ENCODE measurements at regions not wholly inside any gene's neighbourhood (a gene's known extent, or its start where the extent isn't known, plus 50 kb on each side); places are given as distances from the start of the nearest gene placed in this dataset.

- Histone ChIP-seq H3K36me3 (ENCODE audit: control insufficient read depth in 2 of 2, insufficient read depth in 2 of 2, low read length in 2 of 2) (no peaks in the 10 kb centered on the region), H3K27me3 (ENCODE audit: control insufficient read depth in 1 of 2, insufficient read depth in 2 of 2, low read length in 2 of 2) (no peaks in the 10 kb centered on the region), H3K9ac (ENCODE audit: low read length in 2 of 2) (no peak overlapping the region), H3K4me3 (ENCODE audit: low read length in 2 of 2) (no peak overlapping the region), H3K9me3 (ENCODE audit: control insufficient read depth in 2 of 2, low read length in 2 of 2) (no peaks in the 10 kb centered on the region), H3K27ac (ENCODE audit: low read length) (no peak overlapping the region), H3K4me1 (ENCODE audit: control insufficient read depth, insufficient read depth, low read length) (no peaks in the 10 kb centered on the region)
These were observed 205.6 kb upstream of the SOX5 start for GRCh38 chr12:24155042-24155441.

DNA sequence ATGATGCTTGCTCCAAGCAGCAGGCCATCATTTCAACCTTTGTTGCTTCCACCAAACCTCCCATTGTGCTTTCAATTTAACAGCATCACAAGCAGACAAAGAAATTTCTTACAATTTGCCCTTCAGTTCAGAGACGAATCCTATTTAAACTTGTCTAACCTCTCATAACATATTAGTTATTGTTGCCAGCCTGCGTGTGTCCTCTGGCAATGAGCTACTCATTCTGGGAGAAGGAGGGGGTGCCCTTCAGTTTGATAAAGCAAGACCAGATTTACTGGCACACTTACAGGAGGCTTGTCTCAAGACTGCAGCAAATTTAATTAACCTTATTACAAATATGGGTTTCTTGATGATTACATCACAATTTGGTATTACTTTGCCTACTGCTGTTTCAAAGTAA, 203.6 kb upstream of the SOX5 start:
- no peaks in the 10 kb centered on the region for H3K9me3 ChIP-seq (ENCODE audit: control insufficient read depth in 2 of 2, low read length in 2 of 2)
- no peaks in the 10 kb centered on the region for H3K4me1 ChIP-seq (ENCODE audit: control insufficient read depth, insufficient read depth, low read length)
- no peak overlapping the region for H3K27ac ChIP-seq (ENCODE audit: low read length)
- H3K27me3 ChIP-seq (ENCODE audit: control insufficient read depth in 1 of 2, insufficient read depth in 2 of 2, low read length in 2 of 2) = no peaks in the 10 kb centered on the region
- no peaks in the 10 kb centered on the region for H3K36me3 ChIP-seq (ENCODE audit: control insufficient read depth in 2 of 2, insufficient read depth in 2 of 2, low read length in 2 of 2)
- H3K4me3 ChIP-seq (ENCODE audit: low read length in 2 of 2) = no peak overlapping the region
- no peak overlapping the region for H3K9ac ChIP-seq (ENCODE audit: low read length in 2 of 2)

- H3K36me3 ChIP-seq (ENCODE audit: control insufficient read depth in 2 of 2, insufficient read depth in 2 of 2, low read length in 2 of 2) = no peaks in the 10 kb centered on the region
- no peak overlapping the region for H3K9ac ChIP-seq (ENCODE audit: low read length in 2 of 2)
- H3K9me3 ChIP-seq (ENCODE audit: control insufficient read depth in 2 of 2, low read length in 2 of 2) = no peaks in the 10 kb centered on the region
- H3K4me1 ChIP-seq (ENCODE audit: control insufficient read depth, insufficient read depth, low read length) = no peaks in the 10 kb centered on the region
- H3K27ac ChIP-seq (ENCODE audit: low read length) = no peak overlapping the region
- no peaks in the 10 kb centered on the region for H3K27me3 ChIP-seq (ENCODE audit: control insufficient read depth in 1 of 2, insufficient read depth in 2 of 2, low read length in 2 of 2)
- H3K4me3 ChIP-seq (ENCODE audit: low read length in 2 of 2) = no peak overlapping the region
These were observed 202.8 kb upstream of the SOX5 start for GRCh38 chr12:24152270-24152669.

GRCh38 chr12:24143928-24144327, 194.5 kb upstream of the SOX5 start:
- H3K9me3 ChIP-seq (ENCODE audit: control insufficient read depth in 2 of 2, low read length in 2 of 2) = no peaks in the 10 kb centered on the region
- H3K4me3 ChIP-seq (ENCODE audit: low read length in 2 of 2) = no peak overlapping the region
- H3K4me1 ChIP-seq (ENCODE audit: control insufficient read depth, insufficient read depth, low read length) = no peaks in the 10 kb centered on the region
- H3K27me3 ChIP-seq (ENCODE audit: control insufficient read depth in 1 of 2, insufficient read depth in 2 of 2, low read length in 2 of 2) = no peaks in the 10 kb centered on the region
- H3K9ac ChIP-seq (ENCODE audit: low read length in 2 of 2) = no peak overlapping the region
- H3K27ac ChIP-seq (ENCODE audit: low read length) = no peak overlapping the region
- no peaks in the 10 kb centered on the region for H3K36me3 ChIP-seq (ENCODE audit: control insufficient read depth in 2 of 2, insufficient read depth in 2 of 2, low read length in 2 of 2)

- Histone ChIP-seq H3K27me3 (ENCODE audit: control insufficient read depth in 1 of 2, insufficient read depth in 2 of 2, low read length in 2 of 2) (no peaks in the 10 kb centered on the region), H3K9me3 (ENCODE audit: control insufficient read depth in 2 of 2, low read length in 2 of 2) (no peaks in the 10 kb centered on the region), H3K4me3 (ENCODE audit: low read length in 2 of 2) (no peak overlapping the region), H3K9ac (ENCODE audit: low read length in 2 of 2) (no peak overlapping the region), H3K4me1 (ENCODE audit: control insufficient read depth, insufficient read depth, low read length) (no peaks in the 10 kb centered on the region), H3K27ac (ENCODE audit: low read length) (no peak overlapping the region), H3K36me3 (ENCODE audit: control insufficient read depth in 2 of 2, insufficient read depth in 2 of 2, low read length in 2 of 2) (no peaks in the 10 kb centered on the region)
These were observed 189.6 kb upstream of the SOX5 start for GRCh38 chr12:24139035-24139434.

DNA sequence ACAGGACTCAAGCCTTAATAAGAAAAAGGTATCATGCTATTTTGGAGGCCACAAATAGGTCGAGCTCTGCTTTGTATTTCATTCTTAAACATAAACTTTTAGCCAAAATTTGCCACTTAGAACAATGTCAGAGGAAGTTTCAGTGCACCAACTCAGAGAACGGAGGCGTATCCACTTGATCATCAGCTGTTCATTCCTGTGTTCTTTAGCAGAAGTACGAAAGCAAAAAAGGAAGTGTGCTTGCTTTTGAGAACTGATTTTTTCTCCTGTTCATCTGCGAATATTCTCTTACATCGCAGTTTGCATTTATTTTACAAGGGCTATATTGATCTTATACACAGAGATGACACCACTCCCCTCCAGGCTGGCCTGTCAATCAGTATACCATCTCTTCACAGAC, 188.6 kb upstream of the SOX5 start:
- no peak overlapping the region for H3K9ac ChIP-seq (ENCODE audit: low read length in 2 of 2)
- no peaks in the 10 kb centered on the region for H3K9me3 ChIP-seq (ENCODE audit: control insufficient read depth in 2 of 2, low read length in 2 of 2)
- no peak overlapping the region for H3K4me3 ChIP-seq (ENCODE audit: low read length in 2 of 2)
- no peaks in the 10 kb centered on the region for H3K4me1 ChIP-seq (ENCODE audit: control insufficient read depth, insufficient read depth, low read length)
- H3K27ac ChIP-seq (ENCODE audit: low read length) = no peak overlapping the region
- no peaks in the 10 kb centered on the region for H3K27me3 ChIP-seq (ENCODE audit: control insufficient read depth in 1 of 2, insufficient read depth in 2 of 2, low read length in 2 of 2)
- no peaks in the 10 kb centered on the region for H3K36me3 ChIP-seq (ENCODE audit: control insufficient read depth in 2 of 2, insufficient read depth in 2 of 2, low read length in 2 of 2)

DNA sequence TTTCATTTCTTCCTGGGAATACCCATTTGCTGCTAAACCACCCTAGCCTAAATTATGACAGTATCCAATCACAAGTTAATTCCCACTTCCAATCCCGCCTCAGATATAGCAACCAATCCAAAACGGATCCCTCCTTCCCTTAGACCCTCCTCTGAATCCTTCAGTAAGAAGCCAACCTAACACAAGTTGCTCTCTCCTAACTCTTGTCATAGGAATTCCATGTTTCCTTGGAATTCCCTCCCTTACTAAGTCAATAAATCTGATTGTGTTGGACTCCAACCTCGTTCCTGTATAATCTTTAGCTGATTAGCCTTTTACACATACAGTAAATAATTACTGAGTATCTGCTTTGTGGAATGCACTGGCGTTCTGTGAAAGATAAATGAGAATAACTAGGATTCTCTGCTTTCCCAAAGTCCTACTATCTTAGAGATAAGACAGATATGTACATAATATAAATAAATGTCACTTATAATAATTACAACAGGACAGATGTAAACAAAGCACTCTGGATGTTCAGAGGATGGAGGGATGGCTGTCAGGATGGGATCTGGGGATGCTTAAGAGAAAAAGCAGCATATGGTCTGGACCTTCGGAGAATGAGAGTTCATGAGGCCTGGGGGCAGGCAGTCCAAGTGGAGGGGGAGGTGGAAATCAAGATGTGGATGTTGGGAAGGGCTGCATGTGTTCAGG, 185.8 kb upstream of the SOX5 start:
- Histone ChIP-seq H3K9ac (ENCODE audit: low read length in 2 of 2) (no peak overlapping the region), H3K9me3 (ENCODE audit: control insufficient read depth in 2 of 2, low read length in 2 of 2) (no peaks in the 10 kb centered on the region), H3K4me3 (ENCODE audit: low read length in 2 of 2) (no peak overlapping the region), H3K27ac (ENCODE audit: low read length) (no peak overlapping the region), H3K4me1 (ENCODE audit: control insufficient read depth, insufficient read depth, low read length) (no peaks in the 10 kb centered on the region), H3K27me3 (ENCODE audit: control insufficient read depth in 1 of 2, insufficient read depth in 2 of 2, low read length in 2 of 2) (no peaks in the 10 kb centered on the region), H3K36me3 (ENCODE audit: control insufficient read depth in 2 of 2, insufficient read depth in 2 of 2, low read length in 2 of 2) (no peaks in the 10 kb centered on the region)

DNA sequence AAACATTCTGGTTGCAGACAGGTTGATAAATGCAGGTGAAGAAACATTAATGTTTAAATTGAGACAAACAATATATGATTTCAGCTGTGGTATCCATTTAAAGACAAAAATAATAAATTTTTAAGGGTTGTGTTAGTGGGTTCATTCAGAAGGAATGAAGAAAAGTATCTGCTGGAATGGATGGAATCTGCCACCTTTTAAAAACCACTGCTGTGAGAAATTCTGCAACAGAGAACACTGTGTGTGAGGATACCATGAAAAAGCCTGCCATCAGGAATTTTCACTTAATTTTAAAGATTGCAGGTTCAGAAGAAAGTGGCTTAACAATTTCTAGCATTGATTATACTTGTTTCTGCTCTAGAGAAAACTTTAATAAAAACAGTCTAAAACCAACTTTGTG, 184.6 kb upstream of the SOX5 start:
- Histone ChIP-seq H3K4me3 (ENCODE audit: low read length in 2 of 2) (no peak overlapping the region), H3K27ac (ENCODE audit: low read length) (no peak overlapping the region), H3K4me1 (ENCODE audit: control insufficient read depth, insufficient read depth, low read length) (no peaks in the 10 kb centered on the region), H3K9me3 (ENCODE audit: control insufficient read depth in 2 of 2, low read length in 2 of 2) (no peaks in the 10 kb centered on the region), H3K9ac (ENCODE audit: low read length in 2 of 2) (no peak overlapping the region), H3K27me3 (ENCODE audit: control insufficient read depth in 1 of 2, insufficient read depth in 2 of 2, low read length in 2 of 2) (no peaks in the 10 kb centered on the region), H3K36me3 (ENCODE audit: control insufficient read depth in 2 of 2, insufficient read depth in 2 of 2, low read length in 2 of 2) (no peaks in the 10 kb centered on the region)

- Histone ChIP-seq H3K27ac (ENCODE audit: low read length) (no peak overlapping the region), H3K4me1 (ENCODE audit: control insufficient read depth, insufficient read depth, low read length) (no peaks in the 10 kb centered on the region), H3K9ac (ENCODE audit: low read length in 2 of 2) (no peak overlapping the region), H3K36me3 (ENCODE audit: control insufficient read depth in 2 of 2, insufficient read depth in 2 of 2, low read length in 2 of 2) (no peaks in the 10 kb centered on the region), H3K9me3 (ENCODE audit: control insufficient read depth in 2 of 2, low read length in 2 of 2) (no peaks in the 10 kb centered on the region), H3K4me3 (ENCODE audit: low read length in 2 of 2) (no peak overlapping the region), H3K27me3 (ENCODE audit: control insufficient read depth in 1 of 2, insufficient read depth in 2 of 2, low read length in 2 of 2) (no peaks in the 10 kb centered on the region)
These were observed 183.9 kb upstream of the SOX5 start for GRCh38 chr12:24133384-24133783.

GRCh38 chr12:24127919-24128721, 178.7 kb upstream of the SOX5 start:
- H3K4me3 ChIP-seq (ENCODE audit: low read length in 2 of 2) = no peak overlapping the region
- no peaks in the 10 kb centered on the region for H3K27me3 ChIP-seq (ENCODE audit: control insufficient read depth in 1 of 2, insufficient read depth in 2 of 2, low read length in 2 of 2)
- H3K9me3 ChIP-seq (ENCODE audit: control insufficient read depth in 2 of 2, low read length in 2 of 2) = no peaks in the 10 kb centered on the region
- H3K4me1 ChIP-seq (ENCODE audit: control insufficient read depth, insufficient read depth, low read length) = no peaks in the 10 kb centered on the region
- no peak overlapping the region for H3K9ac ChIP-seq (ENCODE audit: low read length in 2 of 2)
- no peaks in the 10 kb centered on the region for H3K36me3 ChIP-seq (ENCODE audit: control insufficient read depth in 2 of 2, insufficient read depth in 2 of 2, low read length in 2 of 2)
- no peak overlapping the region for H3K27ac ChIP-seq (ENCODE audit: low read length)

DNA sequence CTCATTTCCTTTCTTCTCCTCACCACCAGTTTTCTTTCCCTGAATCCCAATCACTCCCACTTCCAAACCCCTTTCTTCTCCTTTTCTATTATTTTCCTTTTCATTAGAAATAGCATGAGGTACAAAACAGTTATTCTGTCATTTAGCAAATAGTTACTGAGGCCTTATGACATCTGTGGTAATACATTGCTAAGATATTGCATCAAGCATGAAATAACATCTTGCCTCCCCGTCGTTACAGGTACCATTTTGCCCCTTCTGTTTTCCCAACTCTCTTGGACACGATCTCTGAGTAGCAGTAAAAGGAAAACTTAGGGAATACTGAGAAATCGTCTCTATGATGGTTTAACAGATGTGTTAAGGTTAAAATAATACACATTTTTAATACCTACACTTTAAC, 175.8 kb upstream of the SOX5 start:
- Histone ChIP-seq H3K9me3 (ENCODE audit: control insufficient read depth in 2 of 2, low read length in 2 of 2) (no peaks in the 10 kb centered on the region), H3K27ac (ENCODE audit: low read length) (no peak overlapping the region), H3K4me3 (ENCODE audit: low read length in 2 of 2) (no peak overlapping the region), H3K4me1 (ENCODE audit: control insufficient read depth, insufficient read depth, low read length) (no peaks in the 10 kb centered on the region), H3K36me3 (ENCODE audit: control insufficient read depth in 2 of 2, insufficient read depth in 2 of 2, low read length in 2 of 2) (no peaks in the 10 kb centered on the region), H3K9ac (ENCODE audit: low read length in 2 of 2) (no peak overlapping the region), H3K27me3 (ENCODE audit: control insufficient read depth in 1 of 2, insufficient read depth in 2 of 2, low read length in 2 of 2) (no peaks in the 10 kb centered on the region)
